Activated naive CD8-positive, alpha-beta T cell treated with anti-CD3 and anti-CD28 coated beads for 36 hours (primary cell): ENCODE measurements at regions not wholly inside any gene's neighbourhood (a gene's known extent, or its start where the extent isn't known, plus 50 kb on each side); places are given as distances from the start of the nearest gene placed in this dataset.

Source experiments
- DNase-seq: peaks from one replicate; pipeline ENCODE4 v3.0.0; 2021
- H3K27ac Mint-ChIP-seq: one replicate; pipeline ENCODE4 v1.8.0; 2022; ENCODE audit warnings: mild to moderate bottlenecking, moderate library complexity, mixed read lengths
- H3K27me3 Mint-ChIP-seq: one replicate; pipeline ENCODE4 v1.8.0; 2022; ENCODE audit warnings: mild to moderate bottlenecking, mixed read lengths
- H3K36me3 Mint-ChIP-seq: one replicate; pipeline ENCODE4 v1.8.0; 2021; ENCODE audit warnings: mild to moderate bottlenecking, mixed read lengths
- H3K4me1 Mint-ChIP-seq: one replicate; pipeline ENCODE4 v1.8.0; 2021; ENCODE audit warnings: mixed read lengths
- H3K4me3 Mint-ChIP-seq: one replicate; pipeline ENCODE4 v1.8.0; 2022; ENCODE audit warnings: mild to moderate bottlenecking, moderate library complexity, mixed read lengths
- H3K9me3 Mint-ChIP-seq: one replicate; pipeline ENCODE4 v1.8.0; 2022; ENCODE audit warnings: mixed read lengths

DNA sequence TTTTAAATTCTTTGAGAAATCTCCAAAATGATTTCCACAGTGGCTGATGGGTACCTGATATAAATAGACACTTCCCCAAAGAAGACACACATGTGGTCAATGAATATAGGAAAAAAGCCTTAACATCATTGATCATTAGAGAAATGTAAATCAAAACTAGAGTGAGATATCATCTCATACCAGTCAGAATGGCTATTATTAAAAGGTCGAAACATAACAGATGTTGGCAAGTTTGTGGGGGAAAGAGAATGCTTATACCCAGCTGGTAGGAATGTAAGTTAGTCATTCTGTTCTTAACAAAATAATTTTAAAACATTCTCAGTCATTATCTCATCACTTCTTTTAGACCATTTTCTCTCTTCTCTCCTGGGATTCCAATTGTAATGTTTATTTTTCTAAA, 1666.0 kb upstream of the ACO1 start:
- Mint-ChIP-seq H3K36me3 (no peaks in the 10 kb centered on the region), H3K27ac (no peak overlapping the region), H3K4me1 (no peaks in the 10 kb centered on the region), H3K9me3 (no peaks in the 10 kb centered on the region), H3K27me3 (no peaks in the 10 kb centered on the region), H3K4me3 (no peak overlapping the region)
- DNase-seq, result no peak

DNA sequence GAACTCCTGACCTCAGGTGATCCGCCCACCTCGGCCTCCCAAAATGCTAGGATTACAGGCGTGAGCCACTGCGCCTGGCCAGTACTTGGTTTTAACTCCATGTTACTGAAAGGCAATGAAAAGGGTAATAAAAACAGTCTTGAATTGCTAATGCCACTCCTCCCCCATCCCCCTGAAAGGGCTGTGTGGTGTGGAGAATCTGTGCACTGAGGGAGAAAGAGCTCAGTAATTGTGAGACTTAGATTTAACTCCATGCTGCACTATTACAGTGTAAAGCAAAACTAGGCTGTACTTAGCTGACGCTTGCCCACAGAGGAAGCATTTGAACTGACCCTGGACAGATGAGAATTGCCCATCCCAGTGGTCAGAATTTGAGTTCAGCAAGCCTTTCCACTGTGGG, 1662.4 kb upstream of the ACO1 start:
- H3K27me3 Mint-ChIP-seq, result no peaks in the 10 kb centered on the region

DNA sequence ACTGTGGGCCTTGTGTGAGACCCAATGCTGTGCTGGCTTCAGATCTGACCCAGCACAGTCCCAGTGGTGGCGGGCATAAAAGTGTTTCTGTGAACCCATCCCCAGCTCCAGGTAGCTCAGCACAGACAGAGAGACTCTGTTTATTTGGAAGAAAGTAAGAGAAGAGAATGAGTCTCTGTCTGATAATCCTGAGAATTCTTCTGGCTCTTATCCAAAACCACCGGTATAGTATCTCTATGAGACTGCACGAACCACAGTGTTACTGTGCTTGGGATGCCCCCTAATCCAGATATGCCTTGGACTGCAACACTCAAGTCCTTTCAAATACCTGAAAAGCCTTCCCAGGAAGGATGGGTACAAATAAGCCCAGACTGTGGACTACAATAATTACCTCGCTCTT, 1660.8 kb upstream of the ACO1 start:
- no peaks in the 10 kb centered on the region for H3K27me3 Mint-ChIP-seq
- no peak for DNase-seq
- H3K4me1 Mint-ChIP-seq, result no peaks in the 10 kb centered on the region
- H3K4me3 Mint-ChIP-seq, result no peak overlapping the region
- H3K36me3 Mint-ChIP-seq, result no peaks in the 10 kb centered on the region
- H3K9me3 Mint-ChIP-seq, result no peaks in the 10 kb centered on the region
- H3K27ac Mint-ChIP-seq, result no peak overlapping the region

More for the DNA sequence above, 1662.4 kb upstream of the ACO1 start:
- H3K27ac Mint-ChIP-seq, result no peak overlapping the region
- no peak overlapping the region for H3K4me3 Mint-ChIP-seq
- no peaks in the 10 kb centered on the region for H3K9me3 Mint-ChIP-seq
- no peaks in the 10 kb centered on the region for H3K36me3 Mint-ChIP-seq
- no peak for DNase-seq
- H3K4me1 Mint-ChIP-seq, result no peaks in the 10 kb centered on the region

DNA sequence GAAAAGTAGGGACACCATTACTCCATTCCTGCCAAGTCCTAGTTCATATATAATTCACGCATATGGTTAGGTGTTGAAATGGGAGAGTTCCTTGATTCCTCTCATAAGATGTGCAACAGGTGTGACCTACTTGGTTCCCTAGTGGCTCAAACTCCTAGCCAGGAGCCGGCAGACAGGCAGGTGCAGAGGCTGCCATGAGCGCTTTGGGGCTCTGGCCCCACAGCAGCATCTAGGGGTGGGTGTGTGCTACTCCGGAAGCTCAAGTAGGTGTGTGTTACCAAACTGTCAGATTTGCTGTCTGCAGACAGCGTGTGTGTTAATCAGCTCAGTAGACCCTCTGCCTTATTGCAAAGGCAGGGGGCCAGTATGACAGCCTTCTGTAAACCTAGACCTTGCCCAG, 1652.4 kb upstream of the ACO1 start:
- Mint-ChIP-seq H3K27ac (no peak overlapping the region), H3K36me3 (no peaks in the 10 kb centered on the region), H3K4me1 (no peaks in the 10 kb centered on the region), H3K4me3 (no peak overlapping the region), H3K27me3 (no peaks in the 10 kb centered on the region), H3K9me3 (no peaks in the 10 kb centered on the region)
- no peak for DNase-seq

DNA sequence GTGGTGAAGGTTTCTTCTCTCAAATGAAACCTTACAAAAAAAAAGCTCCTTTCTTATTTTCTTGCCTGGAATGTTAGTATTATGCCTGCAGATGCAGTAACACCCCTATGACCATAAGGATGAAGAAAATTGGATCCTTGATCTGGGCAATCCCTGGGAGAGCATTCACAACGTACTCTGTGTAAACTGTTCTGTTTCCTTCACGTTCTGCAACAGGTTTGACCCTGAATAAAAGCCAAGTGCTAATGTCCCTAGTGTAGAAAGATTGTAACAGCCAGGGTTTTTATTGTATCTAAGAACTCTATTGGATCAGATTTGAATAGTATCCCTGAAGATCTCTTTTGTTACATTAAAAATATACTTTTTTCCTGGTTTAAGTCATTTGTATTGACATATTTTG, 1639.6 kb upstream of the ACO1 start:
- Mint-ChIP-seq H3K4me3 (no peak overlapping the region), H3K9me3 (no peaks in the 10 kb centered on the region), H3K36me3 (no peaks in the 10 kb centered on the region), H3K4me1 (no peaks in the 10 kb centered on the region), H3K27me3 (no peaks in the 10 kb centered on the region), H3K27ac (no peak overlapping the region)
- no peak for DNase-seq

DNA sequence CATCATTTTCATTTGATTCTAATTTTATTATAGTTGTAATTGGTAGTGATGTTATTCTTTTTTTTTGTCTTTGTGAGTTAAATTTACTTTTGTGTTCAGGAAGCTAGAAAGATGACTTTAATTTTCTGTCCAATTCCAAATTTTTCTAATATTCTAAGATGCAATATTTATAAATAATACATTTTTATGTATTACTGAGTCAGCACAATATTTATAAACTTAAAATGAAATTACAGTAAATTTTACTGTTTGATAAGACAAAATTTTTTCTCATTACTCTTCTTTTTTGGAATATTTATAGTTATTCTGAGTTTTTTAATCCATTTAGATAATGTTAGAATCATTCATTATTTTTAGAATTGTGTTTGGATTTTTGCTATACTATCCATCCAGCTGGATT, 1637.9 kb upstream of the ACO1 start:
- Mint-ChIP-seq H3K27ac (no peak overlapping the region), H3K9me3 (no peaks in the 10 kb centered on the region), H3K4me3 (no peak overlapping the region), H3K4me1 (no peaks in the 10 kb centered on the region), H3K27me3 (no peaks in the 10 kb centered on the region), H3K36me3 (no peaks in the 10 kb centered on the region)
- no peak for DNase-seq

DNA sequence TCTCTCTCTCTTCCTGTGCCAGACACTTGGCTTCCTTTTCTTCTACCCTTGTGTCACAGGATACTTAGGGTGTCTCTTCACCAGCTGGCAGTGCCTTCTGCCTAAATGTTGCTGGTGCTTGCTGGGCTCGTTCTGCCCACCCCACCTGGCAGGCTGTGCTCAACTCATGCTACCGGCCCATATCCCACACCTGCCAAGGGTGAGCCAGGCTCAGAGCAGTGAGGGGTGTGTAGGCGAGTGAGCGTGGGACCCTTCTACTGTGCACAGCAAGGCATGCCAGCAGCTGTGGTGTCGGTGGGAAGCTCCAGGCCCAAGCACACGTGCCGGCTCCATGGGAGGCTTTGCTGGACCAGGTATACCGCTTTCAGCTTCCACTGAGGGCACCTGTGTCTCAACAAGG, 1626.7 kb upstream of the ACO1 start:
- no peaks in the 10 kb centered on the region for H3K4me1 Mint-ChIP-seq
- no peak for DNase-seq

DNA sequence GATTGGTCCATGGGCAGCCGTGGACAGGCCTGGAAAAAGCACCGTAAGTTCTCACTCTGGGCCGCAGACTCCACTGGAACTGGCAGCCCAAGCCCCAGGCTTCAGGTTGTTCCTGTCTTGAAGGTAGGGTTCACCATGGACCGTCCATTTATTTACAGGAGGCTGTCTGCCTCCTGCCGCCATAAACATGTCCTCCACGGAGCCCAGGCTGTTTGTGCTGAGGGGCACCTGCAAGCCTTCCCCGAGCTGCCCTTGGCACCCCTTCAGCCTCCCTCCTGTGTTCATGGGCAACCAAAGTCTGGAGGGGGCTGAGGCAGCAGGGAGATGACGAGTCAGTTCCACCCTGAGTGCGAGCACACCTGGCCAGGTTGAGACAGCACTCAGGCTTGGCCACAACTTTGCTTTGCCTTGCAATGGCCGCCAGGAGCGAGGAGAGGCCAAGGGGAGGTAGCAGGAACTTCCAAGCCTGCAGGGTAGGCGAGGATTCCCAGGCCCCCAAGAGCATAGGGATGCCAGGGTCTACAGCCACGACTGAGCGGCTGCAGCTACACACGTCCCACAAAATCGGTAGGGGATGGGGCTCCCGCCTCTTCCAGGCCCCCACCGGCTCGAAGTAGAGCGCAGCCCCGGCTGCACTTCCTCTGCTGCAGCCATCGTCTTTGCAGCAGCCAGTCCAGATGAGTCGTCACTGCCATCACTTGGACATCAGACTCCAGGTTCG, 1625.6 kb upstream of the ACO1 start:
- Mint-ChIP-seq H3K9me3 (no peaks in the 10 kb centered on the region), H3K27ac (no peak overlapping the region), H3K4me3 (no peak overlapping the region), H3K4me1 (no peaks in the 10 kb centered on the region), H3K27me3 (no peaks in the 10 kb centered on the region), H3K36me3 (no peaks in the 10 kb centered on the region)
- no peak for DNase-seq

More for the DNA sequence above, 1626.7 kb upstream of the ACO1 start:
- no peaks in the 10 kb centered on the region for H3K27me3 Mint-ChIP-seq
- H3K27ac Mint-ChIP-seq, result no peak overlapping the region
- H3K9me3 Mint-ChIP-seq, result no peaks in the 10 kb centered on the region
- H3K36me3 Mint-ChIP-seq, result no peaks in the 10 kb centered on the region
- no peak overlapping the region for H3K4me3 Mint-ChIP-seq

DNA sequence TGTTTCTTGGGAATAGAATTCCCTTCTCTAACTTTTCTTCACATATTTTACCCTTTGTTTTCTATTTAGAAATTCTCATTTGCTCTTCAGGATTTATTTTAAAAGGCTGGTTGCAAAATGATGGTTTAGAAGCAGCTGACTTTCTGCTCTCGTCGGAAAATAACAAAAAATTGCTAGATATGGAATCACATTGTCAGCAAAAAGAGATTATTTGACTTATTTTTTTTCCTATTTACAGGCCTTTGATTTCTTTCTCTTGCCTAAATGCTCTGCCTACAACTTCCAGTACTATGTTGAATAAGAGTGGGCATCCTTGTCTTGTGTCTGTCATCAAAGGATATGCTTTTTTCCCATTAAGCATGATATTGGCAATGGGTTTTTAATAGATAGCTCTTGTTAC, 1619.1 kb upstream of the ACO1 start:
- Mint-ChIP-seq H3K27me3 (no peaks in the 10 kb centered on the region), H3K27ac (no peak overlapping the region), H3K4me1 (no peaks in the 10 kb centered on the region), H3K9me3 (no peaks in the 10 kb centered on the region), H3K36me3 (no peaks in the 10 kb centered on the region), H3K4me3 (no peak overlapping the region)
- DNase-seq, result no peak

DNA sequence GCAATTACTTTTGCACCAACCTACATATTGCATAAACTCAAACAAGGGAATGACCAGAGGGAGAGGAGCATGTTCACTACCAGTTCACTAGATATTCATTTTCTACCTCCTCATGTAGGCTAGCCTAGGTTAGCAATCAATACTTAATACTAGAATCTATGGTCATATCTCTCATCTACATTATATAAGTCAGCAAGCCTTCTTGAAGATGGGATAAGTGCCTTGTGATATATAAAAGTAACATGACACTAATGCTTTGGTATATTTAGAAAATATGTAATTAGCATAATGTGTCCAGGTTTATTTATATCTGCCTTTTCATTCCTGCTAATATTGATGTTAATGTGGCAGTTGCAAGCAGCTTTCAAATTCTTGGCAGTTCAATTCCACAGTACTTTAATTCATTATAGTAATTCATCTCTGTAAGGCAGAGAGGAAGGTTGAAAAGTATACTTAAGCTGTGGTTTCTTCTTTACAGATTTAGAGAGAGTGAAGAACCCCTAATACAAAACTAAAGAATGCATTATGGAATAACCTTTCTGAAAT, 1613.2 kb upstream of the ACO1 start:
- Mint-ChIP-seq H3K27me3 (no peaks in the 10 kb centered on the region), H3K36me3 (no peaks in the 10 kb centered on the region), H3K9me3 (no peaks in the 10 kb centered on the region), H3K4me1 (no peaks in the 10 kb centered on the region), H3K27ac (no peak overlapping the region), H3K4me3 (no peak overlapping the region)
- no peak for DNase-seq

DNA sequence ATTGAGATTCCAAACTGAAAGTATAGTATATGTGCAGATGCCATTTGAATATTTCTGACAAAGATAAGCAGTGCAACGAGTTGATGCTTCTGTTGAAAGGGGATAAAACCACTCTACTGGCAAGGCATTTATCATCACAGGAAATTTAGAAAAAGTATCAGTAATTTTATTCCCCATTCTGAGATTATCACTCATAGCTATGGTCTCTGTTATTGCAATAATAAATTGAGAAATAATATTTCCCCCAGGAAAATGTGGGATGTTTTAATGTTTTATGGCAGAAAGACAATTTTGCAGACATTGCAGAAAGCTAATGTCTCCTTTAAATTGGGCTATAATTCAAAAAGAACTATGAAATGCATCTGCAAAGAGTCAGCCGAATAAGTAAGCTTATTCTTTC, 1612.7 kb upstream of the ACO1 start:
- Mint-ChIP-seq H3K4me1 (no peaks in the 10 kb centered on the region), H3K27ac (no peak overlapping the region), H3K36me3 (no peaks in the 10 kb centered on the region), H3K9me3 (no peaks in the 10 kb centered on the region), H3K27me3 (no peaks in the 10 kb centered on the region), H3K4me3 (no peak overlapping the region)
- DNase-seq, result no peak

DNA sequence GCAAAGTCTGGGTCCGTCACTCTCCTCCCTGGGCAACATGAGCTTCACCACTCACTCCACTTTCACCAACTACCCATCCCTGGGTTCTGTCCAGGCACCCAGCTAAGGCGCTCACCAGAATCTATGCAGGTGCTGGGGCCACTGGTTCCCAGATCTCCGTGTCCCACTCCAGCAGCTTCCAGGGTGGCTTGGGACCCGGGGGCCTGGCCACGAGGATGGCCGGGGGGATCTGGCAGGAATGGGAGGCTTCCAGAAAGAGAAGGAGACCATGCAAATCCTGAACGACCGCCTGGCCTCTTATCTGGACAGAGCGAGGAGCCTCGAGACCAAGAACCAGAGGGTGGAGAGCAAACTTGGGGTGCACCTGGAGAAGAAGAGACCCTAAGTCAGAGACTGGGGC, 1611.0 kb upstream of the ACO1 start:
- DNase-seq, result no peak
- Mint-ChIP-seq H3K4me3 (no peak overlapping the region), H3K36me3 (no peaks in the 10 kb centered on the region), H3K9me3 (no peaks in the 10 kb centered on the region), H3K4me1 (no peaks in the 10 kb centered on the region), H3K27me3 (no peaks in the 10 kb centered on the region), H3K27ac (no peak overlapping the region)

DNA sequence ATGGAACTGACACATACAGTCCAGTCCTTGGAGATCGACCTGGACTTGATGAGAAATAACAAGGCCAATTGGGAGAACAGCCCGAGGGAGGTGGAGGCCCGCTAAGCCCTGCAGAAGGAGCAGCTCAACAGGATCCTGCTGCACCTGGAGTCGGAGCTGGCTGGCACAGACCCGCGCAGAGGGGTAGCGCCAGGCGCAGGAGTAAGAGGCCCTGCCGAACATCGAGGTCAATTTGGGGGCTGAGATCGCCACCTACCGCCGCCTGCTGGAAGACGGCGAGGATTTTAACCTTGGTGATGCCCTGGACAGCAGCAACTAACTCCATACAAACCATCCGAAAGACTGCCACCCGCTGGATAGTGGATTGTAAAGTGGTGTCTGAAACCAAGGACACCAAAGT, 1610.1 kb upstream of the ACO1 start:
- no peak overlapping the region for H3K27ac Mint-ChIP-seq
- no peaks in the 10 kb centered on the region for H3K9me3 Mint-ChIP-seq
- no peaks in the 10 kb centered on the region for H3K4me1 Mint-ChIP-seq
- H3K27me3 Mint-ChIP-seq, result no peaks in the 10 kb centered on the region
- no peak overlapping the region for H3K4me3 Mint-ChIP-seq
- DNase-seq, result no peak
- H3K36me3 Mint-ChIP-seq, result no peaks in the 10 kb centered on the region

DNA sequence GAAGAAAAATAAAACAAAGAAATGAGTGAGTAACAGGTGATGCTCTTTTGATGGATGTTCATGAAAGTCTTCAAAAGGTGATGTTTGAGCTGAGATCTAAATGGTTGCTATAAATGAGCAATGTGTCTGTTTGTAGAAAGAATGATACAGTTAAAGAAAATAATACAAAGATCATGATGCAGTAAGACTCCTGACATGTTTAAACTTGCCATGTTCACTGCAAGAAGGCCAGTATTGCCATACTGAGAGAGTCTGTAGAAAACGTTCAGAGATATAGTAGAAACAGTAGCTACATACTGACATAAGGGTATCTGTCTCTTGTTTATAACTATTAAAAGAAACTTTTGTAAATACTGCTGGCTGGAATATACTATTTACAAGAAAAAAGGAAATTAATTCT, 1609.2 kb upstream of the ACO1 start:
- H3K27me3 Mint-ChIP-seq, result no peaks in the 10 kb centered on the region
- no peak overlapping the region for H3K27ac Mint-ChIP-seq
- no peak overlapping the region for H3K4me3 Mint-ChIP-seq
- no peaks in the 10 kb centered on the region for H3K4me1 Mint-ChIP-seq
- H3K9me3 Mint-ChIP-seq, result no peaks in the 10 kb centered on the region
- H3K36me3 Mint-ChIP-seq, result no peaks in the 10 kb centered on the region
- DNase-seq, result no peak

DNA sequence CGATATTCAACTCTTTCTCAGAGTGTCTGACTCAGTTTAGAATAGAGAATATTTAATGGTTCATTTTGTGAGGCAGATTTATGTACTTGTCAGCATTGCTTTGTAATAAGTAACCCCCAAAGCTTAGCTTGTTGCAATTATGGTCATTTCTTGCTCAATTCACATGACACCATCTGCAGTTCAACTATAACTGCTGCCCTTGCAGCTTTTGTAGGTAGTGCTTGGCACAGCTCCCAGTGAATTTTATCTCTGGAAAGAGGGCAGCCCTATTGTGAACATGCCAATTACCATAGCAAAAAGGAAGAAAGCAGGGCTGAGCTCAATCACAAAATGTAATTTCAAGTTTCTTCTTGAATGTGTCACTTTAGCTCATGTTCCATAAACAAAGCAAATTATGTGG, 1587.7 kb upstream of the ACO1 start:
- Mint-ChIP-seq H3K27ac (no peak overlapping the region), H3K9me3 (no peaks in the 10 kb centered on the region), H3K27me3 (no peaks in the 10 kb centered on the region), H3K4me1 (no peaks in the 10 kb centered on the region), H3K36me3 (no peaks in the 10 kb centered on the region), H3K4me3 (no peak overlapping the region)
- no peak for DNase-seq

DNA sequence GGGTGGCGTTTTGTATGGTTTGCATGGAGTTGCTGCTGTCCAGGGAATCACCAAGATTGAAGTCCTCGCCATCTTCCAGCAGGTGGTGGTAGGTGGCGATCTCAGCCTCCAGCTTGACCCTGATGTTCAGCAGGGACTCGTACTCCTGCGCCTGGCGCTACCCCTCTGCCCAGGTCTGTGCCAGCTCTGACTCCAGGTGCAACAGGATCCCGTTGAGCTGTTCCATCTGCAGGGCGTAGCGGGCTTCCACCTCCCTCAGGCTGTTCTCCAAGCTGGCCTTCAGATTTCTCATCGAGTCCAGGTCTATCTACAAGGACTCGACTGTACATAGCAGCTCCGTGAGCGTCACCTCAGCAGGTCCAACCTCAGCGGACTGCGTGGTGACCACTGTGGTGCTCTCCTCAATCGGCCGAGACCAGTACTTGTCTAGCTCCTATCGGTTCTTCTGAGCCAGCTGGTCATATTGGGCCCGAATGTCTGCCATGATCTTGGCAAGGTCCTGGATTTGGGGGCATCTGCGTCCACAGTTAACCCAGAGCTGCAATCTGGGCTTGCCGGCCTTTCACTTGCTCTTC, 1584.8 kb upstream of the ACO1 start:
- DNase-seq, result no peak
- H3K27ac Mint-ChIP-seq, result no peak overlapping the region
- no peaks in the 10 kb centered on the region for H3K4me1 Mint-ChIP-seq
- H3K9me3 Mint-ChIP-seq, result no peaks in the 10 kb centered on the region
- H3K4me3 Mint-ChIP-seq, result no peak overlapping the region
- H3K27me3 Mint-ChIP-seq, result no peaks in the 10 kb centered on the region
- no peaks in the 10 kb centered on the region for H3K36me3 Mint-ChIP-seq
